Common myeloid progenitor, CD34-positive (primary cell): ENCODE measurements at regions not wholly inside any gene's neighbourhood (a gene's known extent, or its start where the extent isn't known, plus 50 kb on each side); places are given as distances from the start of the nearest gene placed in this dataset.

Experiments used
- CTCF ChIA-PET: fragments of 350-600 bp; sonication (Branson Sonifier 250); formaldehyde crosslinking; loops from one replicate; lab custom pipeline; 2021; ENCODE audit warnings: antibody characterized with exemption; lab: Charles Lee
- POLR2A ChIA-PET: fragments of 350-600 bp; sonication (Branson Sonifier 250); formaldehyde crosslinking; loops from one replicate; lab custom pipeline; 2021; ENCODE audit warnings: antibody characterized with exemption; lab: Charles Lee
- DNase-seq, 3 donors: peaks; one replicate each; pipeline versions ENCODE4 v3.0.0 to v3.0.0-alpha.2; 2013
- H3K27ac ChIP-seq, 2 experiments: 1 replicate in 1 of 2; 2 replicates in 1 of 2; pipeline ENCODE4 v1.7.0; 2013; ENCODE audit warnings: inconsistent platforms in 2 of 2, low read length in 2 of 2, mild to moderate bottlenecking in 2 of 2, low read depth in 1 of 2, moderate library complexity in 1 of 2; ENCODE audit not compliant: severe bottlenecking in 2 of 2, insufficient read depth in 1 of 2, poor library complexity in 1 of 2
- H3K27me3 ChIP-seq, 5 experiments: replicated peaks in 2 of 5; 1 replicate in 3 of 5; 2 replicates in 2 of 5; pipeline versions ENCODE4 v1.6.1 to v1.7.0; 2013; ENCODE audit warnings: low read length in 4 of 5, mild to moderate bottlenecking in 2 of 5, moderate library complexity in 2 of 5, inconsistent platforms in 1 of 5; ENCODE audit not compliant: insufficient read depth in 5 of 5, control insufficient read depth in 4 of 5
- H3K36me3 ChIP-seq, 4 experiments: 1 replicate in 2 of 4; 2 replicates in 2 of 4; pipeline versions ENCODE4 v1.6.1 to v1.7.0; 2013; ENCODE audit warnings: low read length in 3 of 4, control low read depth in 1 of 4, mild to moderate bottlenecking in 1 of 4; ENCODE audit not compliant: control insufficient read depth in 4 of 4, insufficient read depth in 4 of 4
- H3K4me1 ChIP-seq, 4 experiments: 1 replicate in 3 of 4; 2 replicates in 1 of 4; pipeline versions ENCODE4 v1.6.1 to v1.7.1; 2013; ENCODE audit warnings: low read length in 3 of 4, mild to moderate bottlenecking in 3 of 4, control low read depth in 1 of 4, inconsistent platforms in 1 of 4, moderate library complexity in 1 of 4; ENCODE audit not compliant: control insufficient read depth in 4 of 4, insufficient read depth in 4 of 4; ENCODE audit errors: control extremely low read depth in 1 of 4
- H3K4me3 ChIP-seq, 7 experiments: 1 replicate in 4 of 7; 2 replicates in 3 of 7; pipeline versions ENCODE4 v1.5.1 to v1.7.0; 2013; ENCODE audit warnings: mild to moderate bottlenecking in 7 of 7, low read length in 6 of 7, moderate library complexity in 6 of 7, inconsistent platforms in 2 of 7, low read depth in 2 of 7, control low read depth in 1 of 7; ENCODE audit not compliant: insufficient read depth in 4 of 7, control insufficient read depth in 1 of 7; ENCODE audit errors: extremely low read depth in 1 of 7
- H3K9me3 ChIP-seq, 5 experiments: 1 replicate in 4 of 5; 2 replicates in 1 of 5; pipeline versions ENCODE4 v1.6.1 to v1.7.1; 2013; ENCODE audit warnings: low read length in 4 of 5, mild to moderate bottlenecking in 2 of 5, inconsistent platforms in 1 of 5, low read depth in 1 of 5, moderate library complexity in 1 of 5; ENCODE audit not compliant: control insufficient read depth in 4 of 5, insufficient read depth in 2 of 5; ENCODE audit errors: control extremely low read depth in 1 of 5
- WGBS: methylation state at CpG from one replicate; pipeline ENCODE4 v1.1.5; 2013; ENCODE audit not compliant: insufficient coverage; 5-methylcytosine and 5-hydroxymethylcytosine counted together

DNA sequence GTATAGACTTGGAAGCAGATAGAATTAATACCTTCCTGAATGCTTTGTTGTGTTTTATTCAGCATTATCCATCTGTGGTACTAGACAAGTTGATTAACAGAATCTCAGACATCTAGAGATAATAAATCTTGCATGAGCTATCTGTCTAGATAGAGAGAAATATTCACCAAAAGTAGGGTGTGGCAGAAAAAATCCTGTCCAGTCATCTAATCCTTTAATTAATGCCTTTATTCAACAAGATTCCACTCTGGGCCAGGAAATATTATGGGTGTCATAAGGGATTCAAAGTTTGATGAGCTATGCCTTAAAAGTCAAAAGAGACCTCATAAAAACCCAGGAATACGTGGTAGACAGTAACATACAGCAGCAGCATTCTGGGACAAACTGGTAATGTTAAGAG is 601.2 kb downstream of the LMO4 start:
- CTCF ChIA-PET, result interaction anchor here (1.3 kb wide), 1 partner anchor 11 kb away, joined by 3 read pairs; no protein-coding TSS in a partner anchor
- H3K4me1 ChIP-seq, result no peaks in the 10 kb centered on the region
- no peaks in the 10 kb centered on the region for H3K36me3 ChIP-seq
- no peak overlapping the region for H3K27ac ChIP-seq
- peaks cover 0 to 14% (median 3%) of the 10 kb centered on the region in 5 experiments for H3K9me3 ChIP-seq
- POLR2A ChIA-PET, result no interaction called here
- no peak for DNase-seq
- H3K27me3 ChIP-seq, result no peaks in the 10 kb centered on the region
- no peak overlapping the region for H3K4me3 ChIP-seq
- no CpG with 5 or more reads among the region's 1 CpG for WGBS

DNA sequence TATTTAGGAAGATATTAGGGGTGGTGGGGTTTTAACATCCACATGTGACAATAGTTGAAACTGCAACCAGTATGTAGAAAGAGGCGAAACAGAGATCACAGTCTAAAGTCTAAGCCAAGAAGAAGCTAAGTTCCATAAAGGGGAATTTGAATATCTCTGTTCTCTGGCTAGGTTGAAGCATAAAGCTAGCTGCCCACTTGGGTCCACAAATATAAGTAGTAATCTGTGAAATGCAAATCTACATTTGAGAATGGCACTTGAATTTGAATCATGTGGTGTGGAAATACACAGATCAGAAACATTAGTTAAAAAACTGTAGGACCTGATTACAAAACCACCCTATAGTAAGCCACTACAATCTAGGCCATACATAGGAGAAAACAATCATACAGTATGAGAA is 602.1 kb downstream of the LMO4 start:
- Histone ChIP-seq H3K4me1 (no peaks in the 10 kb centered on the region), H3K36me3 (no peaks in the 10 kb centered on the region), H3K4me3 (no peak overlapping the region), H3K27me3 (no peaks in the 10 kb centered on the region), H3K9me3 (peaks cover 0 to 14% (median 3%) of the 10 kb centered on the region in 5 experiments), H3K27ac (no peak overlapping the region)
- WGBS, result 100% methylated on average over 1 of the region's 1 CpG
- CTCF ChIA-PET, result interaction anchor here (1.0 to 1.3 kb wide), 2 partner anchors 12 to 168 kb away, joined by 3 read pairs; no protein-coding TSS in a partner anchor
- POLR2A ChIA-PET, result no interaction called here
- no peak for DNase-seq

GRCh38 chr1:87933171-87933570 is 604.5 kb downstream of the LMO4 start:
- 95% methylated on average over 6 of the region's 6 CpGs for WGBS
- ChIA-PET POLR2A (no interaction called here), CTCF (interaction anchor here (0.8 kb wide), 1 partner anchor 18 kb away, joined by 3 read pairs; no protein-coding TSS in a partner anchor)
- H3K27ac ChIP-seq, result no peak overlapping the region
- no peak for DNase-seq
- H3K9me3 ChIP-seq, result peaks cover 0 to 14% (median 3%) of the 10 kb centered on the region in 5 experiments
- H3K27me3 ChIP-seq, result no peaks in the 10 kb centered on the region
- H3K4me1 ChIP-seq, result no peaks in the 10 kb centered on the region
- no peak overlapping the region for H3K4me3 ChIP-seq
- no peaks in the 10 kb centered on the region for H3K36me3 ChIP-seq

DNA sequence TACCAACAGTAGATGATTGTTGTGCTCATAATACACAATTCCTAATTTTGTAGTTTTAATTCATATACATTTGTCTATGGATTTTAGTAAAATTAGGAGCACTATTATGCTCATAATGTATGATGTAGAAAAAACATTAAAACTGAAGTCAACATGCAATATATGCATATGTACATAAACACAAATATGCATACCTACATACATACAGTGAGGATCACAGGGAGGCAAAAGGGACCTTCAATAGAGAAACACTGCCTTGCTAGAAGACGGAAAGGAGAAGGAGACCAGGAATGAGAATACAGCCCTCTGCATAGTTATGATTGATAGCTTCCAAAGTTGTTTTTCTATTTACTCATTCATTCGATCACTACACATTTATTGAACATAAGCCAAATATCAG is 606.5 kb downstream of the LMO4 start:
- no peak for DNase-seq
- POLR2A ChIA-PET, result interaction anchor here (0.6 kb wide), 1 partner anchor 292 kb away, joined by 4 read pairs; no protein-coding TSS in a partner anchor

DNA sequence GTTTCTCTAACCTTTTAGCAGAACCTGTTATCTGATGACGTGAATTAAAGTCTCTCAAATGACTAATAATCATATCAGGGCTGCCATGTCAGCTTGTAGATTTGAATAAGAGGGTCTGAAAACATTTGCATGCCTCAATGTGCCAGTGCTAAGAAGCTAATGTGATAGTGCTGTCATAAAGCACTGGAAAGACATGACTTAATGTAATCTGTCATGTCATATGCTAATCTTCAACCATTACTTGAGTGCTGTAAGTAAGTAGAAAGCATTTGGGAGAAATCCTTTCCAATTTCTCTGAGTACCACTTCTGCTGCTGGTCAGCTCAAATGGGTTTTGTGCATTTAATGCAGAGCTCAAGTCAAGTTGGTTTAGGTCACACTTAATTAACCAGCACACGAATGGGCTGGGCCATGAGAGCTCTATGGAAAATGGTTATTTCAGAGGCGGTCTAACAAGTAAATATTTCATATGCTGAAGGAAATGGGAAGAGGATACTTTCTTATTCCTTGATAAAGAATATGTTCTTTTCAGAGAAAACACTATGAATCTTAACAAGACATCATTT is 609.2 kb downstream of the LMO4 start:
- Histone ChIP-seq H3K4me3 (no peak overlapping the region), H3K27ac (no peak overlapping the region), H3K36me3 (no peaks in the 10 kb centered on the region), H3K9me3 (no peaks in the 10 kb centered on the region), H3K27me3 (no peaks in the 10 kb centered on the region), H3K4me1 (no peaks in the 10 kb centered on the region)
- no peak for DNase-seq
- WGBS, result no CpG with 5 or more reads among the region's 3 CpGs
- ChIA-PET POLR2A (no interaction called here), CTCF (no interaction called here)

More for the DNA sequence above, 606.5 kb downstream of the LMO4 start:
- Histone ChIP-seq H3K36me3 (no peaks in the 10 kb centered on the region), H3K9me3 (peaks cover 0 to 13% (median 3%) of the 10 kb centered on the region in 5 experiments), H3K27ac (no peak overlapping the region), H3K27me3 (no peaks in the 10 kb centered on the region), H3K4me1 (no peaks in the 10 kb centered on the region), H3K4me3 (no peak overlapping the region)
- WGBS, result no CpG with 5 or more reads among the region's 2 CpGs
- CTCF ChIA-PET, result no interaction called here

DNA sequence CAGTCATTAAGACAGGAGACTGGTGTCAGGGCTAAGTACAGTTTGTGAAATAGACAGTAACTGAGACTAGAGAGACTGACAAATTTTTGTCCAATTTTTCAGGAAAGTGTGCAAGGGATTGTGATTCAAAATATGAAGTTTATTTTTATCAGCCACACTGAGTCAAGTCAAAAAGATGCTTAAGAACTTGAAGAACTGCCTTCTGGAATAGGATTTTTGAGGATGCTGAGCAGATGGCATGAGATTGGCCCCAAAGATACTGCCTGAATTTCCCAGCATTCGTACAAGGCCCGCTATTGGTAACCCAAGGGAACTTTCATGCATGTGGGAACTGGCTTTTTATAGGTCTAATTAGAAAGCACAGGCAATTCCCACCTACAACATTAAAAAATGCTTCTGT is 610.0 kb downstream of the LMO4 start:
- Histone ChIP-seq H3K36me3 (no peaks in the 10 kb centered on the region), H3K9me3 (no peaks in the 10 kb centered on the region), H3K27ac (no peak overlapping the region), H3K27me3 (no peaks in the 10 kb centered on the region), H3K4me3 (no peak overlapping the region), H3K4me1 (no peaks in the 10 kb centered on the region)
- POLR2A ChIA-PET, result no interaction called here
- WGBS, result no CpG with 5 or more reads among the region's 2 CpGs
- CTCF ChIA-PET, result interaction anchor here (0.5 kb wide), 1 partner anchor 22 kb away, joined by 3 read pairs; no protein-coding TSS in a partner anchor
- DNase-seq, result no peak

DNA sequence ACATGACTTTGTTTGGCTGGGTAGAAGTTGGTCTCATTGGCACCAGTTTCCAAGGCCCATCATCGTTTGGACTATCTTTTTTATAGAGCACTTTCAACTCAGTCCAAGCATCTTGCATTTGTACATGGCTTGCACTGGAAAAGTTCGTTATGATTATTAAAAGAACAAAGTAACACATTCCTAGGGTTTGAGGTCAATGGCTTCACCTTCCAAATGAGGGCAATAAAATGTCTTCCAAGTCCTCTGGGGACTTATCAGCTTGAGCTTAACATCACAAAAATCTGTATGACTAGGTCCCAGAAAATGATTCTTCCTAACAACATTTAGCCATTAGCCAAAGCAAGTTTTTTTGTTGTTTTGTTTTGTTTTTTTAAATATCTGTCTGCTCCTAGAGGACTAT is 610.8 kb downstream of the LMO4 start:
- WGBS, result 100% methylated on average over 2 of the region's 2 CpGs
- POLR2A ChIA-PET, result no interaction called here

More for the DNA sequence above, 610.8 kb downstream of the LMO4 start:
- DNase-seq, result no peak
- Histone ChIP-seq H3K27ac (no peak overlapping the region), H3K27me3 (no peaks in the 10 kb centered on the region), H3K4me3 (no peak overlapping the region), H3K36me3 (no peaks in the 10 kb centered on the region), H3K9me3 (no peaks in the 10 kb centered on the region), H3K4me1 (no peaks in the 10 kb centered on the region)
- CTCF ChIA-PET, result interaction anchor here (0.5 to 0.7 kb wide), 2 partner anchors 14 to 22 kb away, joined by 3 to 4 read pairs; no protein-coding TSS in a partner anchor
